K562 (cell line): ENCODE measurements at regions not wholly inside any gene's neighbourhood (a gene's known extent, or its start where the extent isn't known, plus 50 kb on each side); places are given as distances from the start of the nearest gene placed in this dataset.

ENCODE experiments used
- BRCA1 ChIP-seq, 2 experiments: fragments of 450-650 bp in 1 of 2; sonication (generic) in 1 of 2; formaldehyde crosslinking in 1 of 2; IDR thresholded peaks; 2 replicates each; pipeline versions ENCODE4 v1.5.0 to v1.6.1; 2017 to 2020; ENCODE audit warnings: mild to moderate bottlenecking in 1 of 2, missing genetic modification reagents in 1 of 2
- BRF1 ChIP-seq: IDR thresholded peaks from 3 replicates; pipeline ENCODE4 v1.6.1; 2011; ENCODE audit warnings: borderline replicate concordance, mild to moderate bottlenecking; ENCODE audit not compliant: insufficient read length; ENCODE audit errors: extremely low read depth
- BRF2 ChIP-seq: IDR thresholded peaks from 3 replicates; pipeline ENCODE4 v1.6.1; 2011; ENCODE audit warnings: borderline replicate concordance, mild to moderate bottlenecking; ENCODE audit not compliant: insufficient read length, insufficient read depth
- HNRNPUL1 ChIP-seq: fragments of 200-400 bp; formaldehyde crosslinking; IDR thresholded peaks from 2 replicates; pipeline ENCODE4 v1.6.1; 2017; ENCODE audit warnings: low read length
- MCM2 ChIP-seq: fragments of 450-650 bp; IDR thresholded peaks from 2 replicates; pipeline ENCODE4 v1.6.1; 2017; ENCODE audit warnings: low read depth, mild to moderate bottlenecking
- NR1H2 ChIP-seq: sonication (generic); formaldehyde crosslinking; IDR thresholded peaks from 2 replicates; pipeline ENCODE4 v1.4.0; 2020; ENCODE audit warnings: mild to moderate bottlenecking, missing genetic modification reagents
- TF ChIP-seq, protein P1 (sequence below): fragments of 450-650 bp; formaldehyde crosslinking; IDR thresholded peaks from 2 replicates; pipeline ENCODE4 v1.4.0; 2020; ENCODE audit warnings: mild to moderate bottlenecking, moderate library complexity
- TF ChIP-seq, protein P2 (sequence below): fragments of 250-450 bp; sonication (Bioruptor Pico); IDR thresholded peaks from 2 replicates; pipeline ENCODE4 v1.5.0; 2021; ENCODE audit warnings: mild to moderate bottlenecking, moderate library complexity

- TF ChIP-seq, protein P1, sequence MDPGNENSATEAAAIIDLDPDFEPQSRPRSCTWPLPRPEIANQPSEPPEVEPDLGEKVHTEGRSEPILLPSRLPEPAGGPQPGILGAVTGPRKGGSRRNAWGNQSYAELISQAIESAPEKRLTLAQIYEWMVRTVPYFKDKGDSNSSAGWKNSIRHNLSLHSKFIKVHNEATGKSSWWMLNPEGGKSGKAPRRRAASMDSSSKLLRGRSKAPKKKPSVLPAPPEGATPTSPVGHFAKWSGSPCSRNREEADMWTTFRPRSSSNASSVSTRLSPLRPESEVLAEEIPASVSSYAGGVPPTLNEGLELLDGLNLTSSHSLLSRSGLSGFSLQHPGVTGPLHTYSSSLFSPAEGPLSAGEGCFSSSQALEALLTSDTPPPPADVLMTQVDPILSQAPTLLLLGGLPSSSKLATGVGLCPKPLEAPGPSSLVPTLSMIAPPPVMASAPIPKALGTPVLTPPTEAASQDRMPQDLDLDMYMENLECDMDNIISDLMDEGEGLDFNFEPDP (CRISPR knock-in tag): no peak
- no peak for TF ChIP-seq NR1H2 (CRISPR knock-in tag)
- TF ChIP-seq, protein P2, sequence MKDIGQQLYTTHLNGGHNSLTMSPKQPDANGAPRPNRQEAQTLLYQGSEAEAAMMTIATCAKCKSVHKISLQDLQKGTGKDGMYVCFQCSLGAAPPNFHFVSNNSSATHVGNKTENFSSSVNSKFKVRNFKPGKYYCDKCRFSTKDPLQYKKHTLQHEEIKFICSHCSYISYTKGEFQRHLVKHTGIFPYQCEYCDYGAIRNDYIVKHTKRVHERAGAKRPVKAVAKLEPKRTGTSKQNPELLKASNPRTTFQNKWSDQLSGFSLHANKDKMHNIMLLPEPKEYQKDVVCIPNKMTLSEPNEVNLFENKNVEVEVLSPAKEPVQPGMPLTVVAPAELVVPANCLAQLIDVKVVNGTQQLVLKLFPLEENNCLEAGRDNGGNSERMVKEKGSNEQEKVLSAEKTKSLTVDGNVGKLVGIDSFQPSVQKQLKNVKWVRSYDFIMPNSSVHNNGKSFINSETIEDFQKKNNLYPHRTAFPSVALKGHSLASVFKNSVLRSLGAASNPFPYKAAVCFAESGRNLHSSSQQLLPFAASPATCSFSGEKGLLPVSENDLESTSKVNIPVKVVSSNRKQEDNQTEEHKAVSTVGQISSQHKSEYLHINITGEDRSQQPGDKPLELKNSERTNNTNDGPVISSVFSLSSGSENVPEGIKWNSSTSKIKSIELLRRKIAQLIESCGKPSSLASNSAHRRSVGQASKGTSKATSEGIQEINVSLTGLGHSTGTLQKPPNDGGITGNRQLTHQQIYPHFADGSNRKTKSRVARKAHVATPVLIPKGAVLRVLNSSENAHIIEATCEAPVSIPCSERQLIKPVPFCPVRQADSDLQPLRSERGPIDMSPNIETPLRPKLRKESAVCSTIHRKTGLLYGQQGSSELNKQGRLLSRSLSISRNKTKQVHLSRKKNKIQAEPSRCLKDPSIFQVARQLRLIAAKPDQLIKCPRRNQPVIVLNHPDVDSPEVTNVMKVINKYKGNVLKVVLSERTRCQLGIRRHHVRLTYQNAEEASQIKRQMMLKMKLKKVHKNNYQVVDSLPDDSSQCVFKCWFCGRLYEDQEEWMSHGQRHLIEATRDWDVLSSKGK: no peak
- no peak for TF ChIP-seq MCM2
- TF ChIP-seq BRCA1 (IDR thresholded peaks at IDR 0.05): no peak
- TF ChIP-seq BRCA1 (CRISPR knock-in tag; IDR thresholded peaks at IDR 0.05): no peak
- no peak for TF ChIP-seq HNRNPUL1
- TF ChIP-seq BRF2: no peak
- no peak for TF ChIP-seq BRF1
Measured at GRCh38 chr18:29003194-29003593, 826.3 kb upstream of the CDH2 start (continued).
